ENCODE measurements at regions not wholly inside any gene's neighbourhood (a gene's known extent, or its start where the extent isn't known, plus 50 kb on each side); places are given as distances from the start of the nearest gene placed in this dataset.

- TF ChIP-seq CTCF (IDR thresholded peaks at IDR 0.05) (no peak), SIN3A (IDR thresholded peaks at IDR 0.05; ENCODE audit: borderline replicate concordance, insufficient read depth, low read depth, low read length) (no peak), POLR2AphosphoS5 (IDR thresholded peaks at IDR 0.05; ENCODE audit: low read depth, low read length) (no peak)
Measured at GRCh38 chr1:87418048-87418447, 89.4 kb downstream of the LMO4 start.

All from Panc1 (cell line).